HG02981 (cell line): ENCODE measurements at regions not wholly inside any gene's neighbourhood (a gene's known extent, or its start where the extent isn't known, plus 50 kb on each side); places are given as distances from the start of the nearest gene placed in this dataset.

Experiments
- ATAC-seq: cut with Tn5 transposase; IDR thresholded peaks from one replicate; pipeline ENCODE4 v1.9.1; 2021; ENCODE audit warnings: mild to moderate bottlenecking, moderate library complexity; ENCODE audit not compliant: unreplicated experiment

DNA sequence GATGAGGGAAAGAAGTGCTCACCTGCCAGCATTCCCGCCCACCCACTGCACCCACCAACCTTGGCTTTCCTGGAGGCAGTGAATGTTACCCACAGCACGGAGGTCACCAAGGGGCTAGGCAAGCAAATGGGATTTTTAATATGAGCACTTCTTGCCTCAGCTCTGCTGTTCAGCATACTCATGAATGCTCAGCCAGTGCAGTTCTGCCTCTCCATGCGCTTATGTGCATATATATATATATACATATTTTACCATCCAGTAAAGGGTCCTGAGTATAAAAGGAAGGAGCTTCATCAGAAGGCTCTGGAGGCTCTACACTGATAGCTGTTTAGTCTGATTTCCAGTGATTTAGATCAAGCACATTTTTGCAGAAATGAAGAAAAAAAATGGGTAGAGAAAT, 366.9 kb downstream of the SIPA1L2 start:
- no peak for ATAC-seq

DNA sequence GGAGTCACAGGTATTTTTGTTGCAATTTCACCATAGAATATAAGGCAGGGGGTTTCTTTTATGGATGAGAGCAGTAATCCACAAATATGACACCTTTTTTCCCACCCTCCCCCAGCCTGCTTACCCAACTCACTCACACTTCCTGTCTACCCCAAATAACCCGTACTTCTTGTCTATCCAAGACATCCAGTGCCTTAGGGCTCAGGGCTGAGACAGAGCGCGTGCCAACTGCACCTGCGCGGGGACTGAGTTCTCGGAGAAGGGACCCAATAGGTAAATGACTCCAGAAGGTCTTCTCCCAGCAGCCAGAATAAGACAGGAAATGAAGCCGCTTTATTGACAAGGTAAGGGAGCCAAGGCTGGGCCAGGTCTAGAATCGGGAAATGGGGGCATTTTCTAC, 369.1 kb downstream of the SIPA1L2 start:
- ATAC-seq: no peak

DNA sequence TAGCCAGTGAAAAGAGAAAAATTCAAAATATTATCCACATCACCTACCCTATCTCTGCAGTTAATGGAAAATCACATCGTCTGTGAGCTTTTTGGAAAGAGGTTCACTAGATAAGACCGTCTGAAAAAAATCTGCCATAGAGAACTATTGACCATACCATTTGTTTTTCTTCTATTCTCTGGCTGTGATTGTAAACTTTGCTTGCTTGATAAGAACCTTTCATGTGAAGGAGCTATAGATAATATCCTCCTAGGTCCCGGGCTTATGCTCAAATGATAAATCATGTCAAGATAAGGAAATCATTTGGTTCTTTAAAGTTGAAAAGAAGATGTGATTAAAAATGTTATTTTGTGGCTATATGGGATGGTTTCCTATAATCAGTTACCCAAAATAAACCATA, 369.9 kb downstream of the SIPA1L2 start:
- ATAC-seq: no peak

DNA sequence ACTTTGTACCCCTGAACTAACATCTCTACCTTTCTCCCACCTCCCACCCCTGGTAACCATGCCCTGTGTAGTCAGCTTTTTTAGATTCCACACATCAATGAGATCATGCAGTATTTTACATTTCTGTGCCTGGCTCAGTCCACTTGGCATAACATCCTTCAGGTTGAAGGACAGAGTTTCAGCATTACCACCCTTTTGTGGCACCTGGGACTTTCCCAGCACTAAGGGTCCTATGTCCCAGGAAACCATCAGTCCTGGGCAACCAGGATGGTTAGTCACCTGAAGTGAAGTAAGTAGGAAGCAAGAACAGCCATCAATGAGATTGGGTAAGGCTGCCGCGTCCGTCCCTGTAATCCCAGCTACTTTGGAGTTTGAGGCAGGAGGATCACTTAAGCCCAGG, 370.6 kb downstream of the SIPA1L2 start:
- ATAC-seq: no peak

DNA sequence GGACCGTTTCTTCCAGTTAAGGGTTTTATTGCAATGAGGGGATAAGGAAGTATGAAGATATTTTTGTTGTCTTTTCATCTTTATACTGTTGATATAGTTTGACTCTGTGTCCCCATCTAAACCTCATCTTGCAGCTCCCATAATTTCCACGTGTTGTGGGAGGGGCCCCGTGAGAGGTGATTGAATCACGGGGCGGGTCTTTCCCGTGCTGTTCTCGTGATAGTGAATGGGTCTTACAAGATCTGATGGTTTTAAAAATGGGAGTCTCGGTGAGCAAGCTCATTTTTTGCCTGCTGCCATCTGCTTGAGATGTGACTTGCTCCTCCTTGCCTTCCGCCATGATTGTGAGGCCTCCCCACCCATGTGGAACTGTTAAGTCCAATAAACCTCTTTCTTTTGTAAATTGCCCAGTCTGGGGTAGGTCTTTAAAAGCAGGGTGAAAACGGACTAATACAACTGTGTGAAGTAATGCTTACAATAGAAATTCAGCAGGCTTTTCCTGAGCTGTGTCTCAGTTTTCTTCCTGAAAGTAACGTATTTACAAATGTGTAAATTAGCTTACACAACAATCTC, 377.3 kb downstream of the SIPA1L2 start:
- ATAC-seq: no peak

DNA sequence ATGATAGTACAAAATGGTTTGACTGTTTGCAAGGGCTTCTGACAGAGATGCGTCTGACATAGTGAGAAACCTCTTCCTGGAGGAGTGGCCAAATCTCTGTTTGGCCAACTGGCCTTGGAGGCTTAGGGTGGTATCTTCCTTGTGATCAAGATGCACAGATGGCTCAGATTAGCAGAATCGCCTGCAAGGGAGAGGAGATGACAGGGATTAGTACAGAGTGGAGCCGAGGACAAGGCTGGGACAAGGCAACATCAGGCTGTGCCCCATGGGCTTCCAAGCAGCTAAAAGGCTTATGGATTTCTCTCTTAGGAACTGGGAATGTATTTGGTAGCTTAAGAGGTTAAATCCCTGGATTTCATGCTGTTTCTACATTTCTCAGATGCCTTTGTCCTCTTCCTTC, 379.1 kb downstream of the SIPA1L2 start:
- no peak for ATAC-seq

DNA sequence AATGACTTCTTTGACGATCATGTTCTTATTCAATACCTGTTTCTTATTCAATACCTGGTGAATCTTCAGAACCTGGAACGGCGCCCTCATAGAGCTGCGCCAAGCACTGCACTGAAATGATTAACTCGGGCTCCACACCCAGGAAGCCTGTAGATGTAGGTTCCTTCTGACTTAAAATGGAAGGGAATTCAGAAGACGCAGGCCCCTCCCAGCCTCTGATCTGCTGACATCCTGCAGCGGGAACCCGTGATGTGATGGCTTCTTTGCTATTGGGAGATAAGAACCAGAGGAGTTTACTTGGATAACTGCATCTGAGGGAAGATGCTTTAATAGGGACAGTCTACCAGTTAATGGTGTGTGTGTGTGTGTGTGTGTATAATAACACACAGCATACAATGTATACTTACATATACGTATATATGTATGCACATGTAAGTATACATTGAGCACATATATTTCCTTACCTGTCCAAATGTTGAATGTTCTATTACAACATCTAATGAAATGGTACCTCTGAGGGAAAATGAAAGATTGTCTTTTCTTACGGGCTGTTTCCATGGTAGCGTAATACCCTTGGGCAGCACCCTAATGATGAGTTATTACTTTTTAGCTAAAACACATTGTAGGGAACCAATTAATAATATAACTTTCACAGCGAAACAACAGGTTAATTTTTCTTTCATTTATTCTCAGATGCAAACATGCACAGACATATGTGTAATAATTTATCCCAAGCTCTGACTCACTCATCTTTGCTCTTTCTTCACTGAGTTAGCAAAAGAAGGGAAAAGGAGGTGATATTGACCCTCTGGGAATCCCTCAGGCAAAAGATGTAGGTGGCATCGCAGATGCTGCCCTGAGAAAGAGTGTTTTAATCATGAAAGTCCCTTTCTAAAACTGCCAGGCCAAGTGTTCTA, 379.8 kb downstream of the SIPA1L2 start:
- ATAC-seq: no peak

DNA sequence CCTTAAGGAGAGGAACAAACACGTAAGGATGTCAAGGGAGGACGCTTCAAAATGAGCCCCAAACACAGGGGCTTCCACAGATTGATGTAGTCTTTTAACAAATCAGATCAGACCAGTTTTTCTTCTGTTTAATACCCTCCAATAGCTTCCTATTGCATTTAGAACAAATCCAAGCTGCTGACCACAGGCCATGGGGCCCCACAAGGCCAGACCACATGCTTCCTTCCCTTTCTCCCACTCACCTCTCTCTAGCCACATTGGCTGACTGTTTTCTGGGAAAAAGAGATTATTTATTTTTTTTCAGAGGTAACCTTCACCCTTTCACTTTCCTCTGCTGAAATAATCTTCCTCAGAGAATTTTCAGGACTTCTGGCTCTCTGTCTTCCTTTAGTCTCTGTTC, 380.6 kb downstream of the SIPA1L2 start:
- ATAC-seq: no peak

DNA sequence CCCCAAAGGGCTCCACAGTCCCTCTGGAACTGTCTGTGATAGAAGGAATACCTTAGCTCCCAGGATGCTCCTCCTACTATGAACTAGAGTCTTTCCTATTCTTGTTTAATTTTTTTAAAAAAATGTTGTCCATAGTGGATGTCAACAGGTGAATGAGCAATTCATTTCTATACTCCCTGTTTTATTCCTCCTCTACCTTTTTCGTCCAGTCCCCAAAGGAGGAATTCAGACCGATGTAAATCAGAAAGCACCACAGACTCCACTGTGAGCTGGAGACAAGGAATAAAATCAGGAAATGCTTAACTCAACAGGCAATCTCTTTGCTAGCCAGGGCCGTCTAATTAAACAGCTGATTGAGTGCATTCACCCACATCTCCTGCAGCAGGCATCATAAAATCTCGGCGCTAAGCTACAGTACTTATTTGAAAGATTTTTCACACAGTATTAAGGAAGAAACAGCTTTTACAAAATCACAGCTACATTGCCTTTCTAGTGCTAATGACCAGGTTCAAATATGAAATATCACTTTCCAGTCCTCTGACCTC, 381.6 kb downstream of the SIPA1L2 start:
- ATAC-seq: no peak

DNA sequence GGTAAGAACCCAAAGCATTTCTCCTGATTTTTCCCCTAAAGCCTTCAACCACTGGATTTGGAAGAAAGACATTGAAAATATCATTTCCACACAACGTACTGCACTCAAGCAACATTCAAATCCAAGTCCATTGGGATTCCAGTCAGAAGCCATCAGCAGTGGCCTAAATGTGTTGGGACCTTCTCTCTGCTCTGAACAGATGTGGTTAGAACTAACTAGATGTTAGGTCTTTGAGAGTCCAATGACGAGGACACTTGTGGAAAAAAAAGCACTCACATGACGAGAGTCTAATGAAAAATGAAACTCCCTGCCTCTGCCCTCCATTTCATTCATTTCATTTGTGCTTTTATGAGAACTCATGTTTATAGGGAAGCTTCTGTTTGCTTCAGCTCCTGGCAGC, 382.3 kb downstream of the SIPA1L2 start:
- no peak for ATAC-seq

DNA sequence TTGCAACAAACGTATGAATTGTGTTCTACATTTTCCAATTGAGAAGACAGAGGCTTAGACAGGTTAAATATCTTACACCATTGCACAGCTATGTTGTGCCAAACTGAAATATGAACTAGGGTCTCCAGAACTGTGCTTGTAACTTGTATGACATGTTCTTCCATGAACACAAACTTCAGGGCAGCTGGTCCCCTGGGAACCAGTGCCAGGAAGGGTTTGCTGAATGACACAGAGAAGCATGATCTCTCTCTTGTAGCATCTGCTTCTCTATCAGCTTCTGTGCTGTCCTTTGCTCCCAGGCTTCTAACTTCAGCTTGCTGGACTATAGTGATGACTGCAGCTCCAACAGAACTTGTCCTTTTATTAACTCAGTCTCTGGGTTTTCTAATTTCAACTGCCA, 385.5 kb downstream of the SIPA1L2 start:
- no peak for ATAC-seq

DNA sequence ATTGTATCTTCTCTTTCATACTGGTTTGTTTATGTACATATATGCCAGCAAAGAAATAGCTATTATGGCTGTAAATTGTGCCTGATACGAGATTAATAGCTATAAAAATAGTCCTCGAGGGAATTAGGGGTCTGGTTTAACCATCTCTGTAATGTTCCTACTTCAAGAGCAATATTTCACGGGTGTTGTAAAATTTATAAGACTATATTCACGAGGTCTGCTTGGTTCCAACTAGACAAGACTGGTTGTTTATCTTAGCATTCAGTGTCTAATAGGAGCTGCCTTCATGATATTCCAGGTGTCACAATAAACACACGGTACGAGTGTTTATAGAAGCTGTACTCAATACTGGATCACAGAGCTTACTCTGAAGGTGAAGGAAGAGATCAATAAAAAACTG, 389.9 kb downstream of the SIPA1L2 start:
- no peak for ATAC-seq

DNA sequence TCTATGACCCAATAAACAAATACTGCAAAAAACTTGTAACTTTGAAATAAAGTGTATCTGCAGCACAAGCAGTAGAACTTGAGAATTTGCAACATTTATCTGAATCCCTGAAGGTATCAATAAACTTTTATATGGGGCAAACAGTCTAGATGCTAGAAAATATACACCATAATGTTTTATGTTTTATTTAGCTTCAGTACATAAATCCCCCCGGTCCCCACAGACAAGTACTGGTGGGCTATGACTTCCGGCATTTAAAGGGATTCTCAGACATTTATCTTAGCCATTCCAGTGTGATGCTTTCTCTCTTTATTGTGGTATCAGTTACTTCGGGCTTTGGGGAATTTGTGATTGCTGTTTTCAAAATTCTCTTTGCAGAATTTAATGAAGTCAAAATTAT, 390.4 kb downstream of the SIPA1L2 start:
- ATAC-seq: no peak

DNA sequence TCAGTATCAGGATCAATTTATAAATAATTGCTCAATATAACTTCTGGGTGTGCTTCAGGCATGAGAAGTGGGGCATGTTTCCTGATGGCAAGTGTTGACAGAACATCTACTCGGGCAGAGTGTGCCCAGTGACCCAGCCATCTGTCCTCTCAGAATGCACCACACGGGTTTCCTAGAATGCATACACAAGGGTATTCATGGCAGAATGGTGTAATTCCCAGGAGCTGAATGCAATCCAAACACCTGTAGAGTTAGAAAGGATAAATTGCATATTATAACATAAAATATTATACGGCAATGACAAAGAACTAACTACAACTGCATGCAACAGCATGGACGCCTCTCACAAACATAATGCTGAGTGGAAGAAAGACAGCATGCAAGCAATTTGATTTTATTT, 391.9 kb downstream of the SIPA1L2 start:
- ATAC-seq: no peak

DNA sequence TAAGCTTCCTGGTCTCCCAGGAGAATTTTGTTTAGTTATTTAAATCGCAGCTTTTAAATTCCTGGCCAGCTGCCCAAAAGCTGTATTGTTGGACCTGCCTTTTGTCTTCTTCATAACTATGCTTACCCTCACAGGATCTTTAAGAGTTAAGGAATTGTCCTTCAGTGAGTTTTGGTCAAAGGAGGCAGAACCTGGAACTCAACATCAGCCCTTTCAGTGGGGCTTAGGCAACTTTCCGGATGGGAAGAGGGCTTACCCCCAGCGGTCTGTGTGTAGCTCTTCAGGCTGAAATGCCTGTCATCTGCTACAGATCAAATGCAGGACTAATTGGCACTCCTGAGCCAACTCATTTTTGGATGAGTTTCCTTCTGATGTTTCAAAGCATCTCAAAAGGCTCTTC, 402.6 kb downstream of the SIPA1L2 start:
- no peak for ATAC-seq

DNA sequence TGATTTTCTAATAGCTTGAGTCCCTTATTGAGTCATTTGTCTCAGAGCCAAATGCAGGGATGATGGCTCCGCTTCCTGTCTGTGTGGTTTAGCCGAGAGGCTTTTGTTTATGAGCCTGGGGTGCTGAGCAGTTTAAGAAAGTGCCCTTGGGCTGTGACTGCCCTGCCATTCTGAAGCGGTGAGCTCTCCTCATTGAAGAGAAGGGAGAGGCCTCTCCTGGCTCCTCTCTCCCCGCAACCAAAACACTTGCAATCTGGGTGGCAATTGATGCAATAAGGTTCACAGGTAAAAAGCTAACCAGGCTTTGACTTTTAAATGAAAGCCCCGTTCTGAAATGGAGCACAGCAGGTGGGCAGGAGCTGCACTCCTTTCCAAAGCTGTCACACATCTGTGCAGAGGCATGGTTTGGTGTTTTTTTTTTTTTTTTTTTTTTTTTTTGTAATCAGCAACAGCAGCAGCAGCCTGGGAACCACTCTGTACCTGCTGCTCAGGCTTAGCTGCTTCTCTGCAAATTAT, 403.7 kb downstream of the SIPA1L2 start:
- ATAC-seq: no peak

DNA sequence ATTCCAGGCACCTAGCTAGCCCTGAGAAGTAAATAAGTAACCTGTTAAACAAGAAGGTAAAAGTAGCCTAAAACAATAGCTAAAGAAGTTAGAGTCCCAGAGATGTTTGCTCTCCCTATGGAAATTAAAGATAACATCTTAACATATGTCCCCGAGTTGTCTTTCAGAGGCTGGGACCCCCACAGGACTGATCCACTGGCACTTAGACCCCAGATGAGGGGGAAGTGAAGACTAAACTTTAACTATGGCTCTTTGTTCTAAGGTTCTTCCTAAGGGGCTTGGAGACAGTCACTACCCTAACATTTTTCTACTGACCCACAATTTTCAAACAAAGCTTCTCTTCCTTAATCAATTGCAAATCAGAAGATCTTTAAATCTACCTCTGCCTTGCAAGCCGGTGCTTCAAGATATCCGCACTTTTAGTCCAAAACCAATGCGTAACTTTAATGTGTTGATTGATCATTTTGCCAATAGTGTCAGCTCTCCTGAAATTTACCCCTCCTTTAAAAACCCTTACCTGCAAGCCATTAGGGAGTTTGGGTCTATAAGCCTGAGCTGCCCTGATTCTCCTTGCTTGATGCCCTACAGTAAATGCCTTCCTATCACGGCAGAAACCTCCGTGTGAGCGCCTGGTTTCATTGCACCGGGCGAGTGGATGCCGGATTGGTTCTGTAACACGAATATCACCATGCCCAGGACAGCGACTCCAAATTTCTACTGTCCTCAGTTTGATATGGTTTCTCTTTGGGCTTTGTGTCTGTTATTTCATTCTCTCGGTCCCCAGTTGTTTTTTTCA, 404.4 kb downstream of the SIPA1L2 start:
- no peak for ATAC-seq

DNA sequence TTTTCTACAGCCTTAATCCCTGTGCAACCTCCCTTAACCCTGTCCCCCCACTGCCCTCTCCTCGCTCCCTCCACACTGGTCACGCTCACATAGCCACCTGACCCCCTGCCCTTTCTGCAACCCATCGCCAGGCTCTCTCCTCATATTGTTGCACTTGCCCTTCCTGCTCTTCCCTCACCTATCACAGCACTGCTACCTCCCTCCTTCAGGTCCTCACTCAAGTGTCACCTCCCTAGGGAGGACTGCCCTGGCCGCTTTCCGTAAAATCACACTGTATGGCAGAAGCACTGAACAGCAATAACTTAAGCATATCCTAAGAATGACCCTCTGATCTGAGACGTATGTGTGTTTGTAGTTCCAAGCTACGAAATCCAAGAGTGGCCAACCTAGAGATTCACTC, 406.0 kb downstream of the SIPA1L2 start:
- ATAC-seq: no peak

DNA sequence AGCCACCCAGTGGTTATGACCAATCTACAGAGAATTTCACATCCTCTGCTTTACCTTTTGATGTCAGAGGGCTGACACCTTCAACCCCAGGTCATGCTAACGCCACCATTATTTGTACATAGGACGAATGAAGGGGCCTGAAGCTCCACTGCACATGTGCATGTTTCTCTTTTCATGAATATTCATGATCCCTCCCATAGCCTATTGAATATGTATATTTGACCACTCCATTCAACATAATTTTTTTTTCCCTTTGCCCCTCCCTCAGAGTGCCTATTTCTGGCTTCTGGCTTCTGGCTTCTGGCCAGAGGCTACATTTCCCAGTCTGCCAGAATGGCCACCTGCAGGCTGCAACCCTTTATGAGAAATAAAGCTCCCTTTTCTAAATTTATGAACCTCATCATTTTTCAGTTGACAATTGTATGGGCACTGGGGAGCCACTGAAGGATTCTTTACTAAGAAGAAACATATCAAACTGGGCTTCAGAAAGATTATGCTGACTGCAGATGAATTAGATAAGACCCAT, 406.7 kb downstream of the SIPA1L2 start:
- ATAC-seq: no peak

DNA sequence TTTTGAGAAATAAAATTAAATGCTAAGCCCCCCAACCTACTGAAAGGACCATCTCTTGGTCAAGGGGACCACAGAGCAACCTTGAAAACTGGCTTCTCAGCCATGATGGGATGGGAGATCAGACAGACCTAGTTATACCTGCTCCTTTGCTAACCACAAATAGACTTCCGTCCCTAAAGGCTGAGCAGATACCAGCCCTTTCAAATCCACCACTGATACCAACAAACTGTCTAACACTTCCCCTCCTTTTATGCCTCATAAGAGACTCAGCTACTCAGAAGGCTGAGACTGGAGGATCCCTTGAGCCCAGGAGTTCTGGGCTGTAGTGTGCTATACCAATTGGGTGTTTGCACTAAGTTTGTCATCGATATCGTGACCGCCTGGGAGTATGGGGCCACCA, 407.3 kb downstream of the SIPA1L2 start:
- no peak for ATAC-seq
